Gastrocnemius medialis (tissue), 4 donors: ENCODE measurements at regions not wholly inside any gene's neighbourhood (a gene's known extent, or its start where the extent isn't known, plus 50 kb on each side); places are given as distances from the start of the nearest gene placed in this dataset.

ENCODE experiments used
- CTCF ChIP-seq, 5 experiments: fragments of 450-650 bp in 3 of 5; fragments of 200-600 bp in 2 of 5; sonication (generic) in 2 of 5; IDR thresholded peaks in 4 of 5; conservative IDR thresholded peaks in 1 of 5; 1 replicate in 4 of 5; 2 replicates in 1 of 5; pipeline ENCODE4 v1.5.1; 2016 to 2019; ENCODE audit warnings: antibody characterized with exemption in 5 of 5, mild to moderate bottlenecking in 3 of 5, moderate library complexity in 3 of 5
- POLR2A ChIP-seq, 2 donors: fragments of 450-650 bp; IDR thresholded peaks; one replicate each; pipeline ENCODE4 v1.6.1; 2017; ENCODE audit warnings: antibody characterized with exemption in 2 of 2, mild to moderate bottlenecking in 2 of 2, moderate library complexity in 2 of 2

GRCh38 chr17:71360301-71360700 lies 760.5 kb upstream of the SOX9 start:
- no peak for TF ChIP-seq CTCF (IDR thresholded peaks at IDR 0.05 in 4 of 5, conservative IDR thresholded peaks at IDR 0.05 in 1 of 5)
- TF ChIP-seq POLR2A (IDR thresholded peaks at IDR 0.05) = no peak
